NCI-H1048 (cell line): ENCODE measurements at regions not wholly inside any gene's neighbourhood (a gene's known extent, or its start where the extent isn't known, plus 50 kb on each side); places are given as distances from the start of the nearest gene placed in this dataset.

Source experiments
- DNase-seq: peaks from one replicate; lab custom pipeline; 2025; lab: John Stamatoyannopoulos, UW

DNA sequence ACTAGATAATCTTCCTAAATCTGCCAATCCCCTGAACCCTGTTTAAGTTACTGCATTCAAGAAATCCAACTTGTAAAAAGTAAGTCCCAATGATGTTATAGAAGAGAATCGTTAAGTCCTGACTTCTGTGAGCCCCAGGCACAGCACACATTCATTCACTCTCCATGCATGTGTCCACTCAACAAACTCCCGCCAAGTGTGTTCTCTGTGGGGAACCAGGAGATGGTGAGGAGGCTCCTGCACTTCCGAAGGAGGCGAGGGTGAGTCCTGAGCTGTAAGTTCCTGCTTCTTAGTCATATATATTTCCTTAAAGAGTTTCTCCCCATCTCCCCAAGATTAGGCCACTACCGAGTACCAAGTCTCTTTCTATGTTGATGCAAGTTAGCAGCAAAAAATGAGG, 635.0 kb upstream of the ID2 start:
- DNase-seq: no peak

DNA sequence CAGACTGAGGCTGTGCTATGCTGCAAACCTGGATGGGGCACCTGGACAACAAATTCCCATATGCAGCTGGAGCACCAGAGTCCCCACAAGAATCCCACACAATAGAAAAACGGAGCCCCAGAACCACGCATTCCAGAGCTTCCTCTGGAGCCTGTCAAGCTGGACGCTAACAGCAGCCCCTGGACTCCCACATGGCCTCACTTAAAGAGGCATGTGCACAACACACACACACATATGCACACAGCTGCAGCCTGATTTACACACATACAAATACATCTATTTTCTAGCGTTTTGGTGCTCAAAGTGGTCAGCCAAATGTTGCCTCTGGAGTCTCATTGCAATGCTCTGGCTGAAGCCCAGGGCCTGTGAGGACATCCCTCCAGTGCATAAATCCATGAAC, 632.7 kb upstream of the ID2 start:
- no peak for DNase-seq

DNA sequence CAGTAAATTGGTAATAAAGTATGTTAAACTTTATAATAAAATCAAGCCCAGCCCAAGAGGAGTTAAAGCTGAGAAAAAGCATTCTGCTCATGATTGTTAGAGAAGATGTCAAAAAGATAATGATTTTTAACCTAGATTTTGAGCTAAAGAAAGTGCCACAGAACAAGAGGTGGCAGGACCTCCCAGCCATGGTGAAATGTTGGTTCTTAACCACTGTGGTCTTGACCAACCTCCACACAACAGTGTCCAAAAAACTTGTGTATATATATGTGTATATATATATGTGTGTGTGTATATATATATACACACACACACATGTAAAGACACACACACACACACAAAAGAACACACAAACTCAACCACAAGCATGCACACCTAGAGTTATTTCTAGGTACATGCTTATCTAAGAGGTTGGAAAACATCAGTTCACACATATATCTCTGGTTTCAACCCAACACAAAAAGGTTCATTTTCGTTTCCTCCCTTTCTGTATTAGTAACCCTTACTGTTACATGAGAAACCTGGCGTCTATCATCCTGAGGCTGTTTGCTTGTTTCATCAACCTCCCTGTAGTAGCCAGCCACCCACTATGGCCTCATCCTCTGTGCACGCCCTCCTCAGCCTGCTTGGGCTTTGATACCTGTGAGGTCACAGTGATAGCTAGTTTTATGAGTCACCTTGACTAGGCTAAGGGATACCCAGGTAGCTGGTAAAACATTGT, 631.8 kb upstream of the ID2 start:
- DNase-seq: no peak

GRCh38 chr2:8053216-8053615, 628.6 kb upstream of the ID2 start:
- DNase-seq: no peak

DNA sequence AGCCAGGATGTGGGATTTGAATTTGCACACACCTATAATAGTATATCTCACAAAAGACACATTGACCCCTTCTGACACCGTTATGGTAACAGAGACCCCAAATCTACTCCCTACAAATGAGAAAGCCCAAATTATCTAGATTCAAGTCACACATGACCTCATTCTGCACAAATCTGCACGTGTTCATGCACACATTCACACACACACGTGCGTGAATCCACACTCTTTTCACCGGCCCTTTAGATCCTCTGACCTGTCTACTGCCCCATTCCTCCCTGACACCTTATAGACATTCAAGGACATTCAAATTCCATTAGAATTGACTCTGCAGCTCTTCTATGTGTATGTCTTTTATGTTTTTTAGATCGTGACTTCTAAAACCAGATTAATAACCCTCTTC, 627.8 kb upstream of the ID2 start:
- DNase-seq: no peak

GRCh38 chr2:8058652-8059051, 623.2 kb upstream of the ID2 start:
- no peak for DNase-seq

- no peak for DNase-seq
Measured at GRCh38 chr2:8059255-8059654, 622.6 kb upstream of the ID2 start.

GRCh38 chr2:8059794-8060193, 622.1 kb upstream of the ID2 start:
- no peak for DNase-seq

- no peak for DNase-seq
Measured at GRCh38 chr2:8061219-8061618, 620.6 kb upstream of the ID2 start.

DNA sequence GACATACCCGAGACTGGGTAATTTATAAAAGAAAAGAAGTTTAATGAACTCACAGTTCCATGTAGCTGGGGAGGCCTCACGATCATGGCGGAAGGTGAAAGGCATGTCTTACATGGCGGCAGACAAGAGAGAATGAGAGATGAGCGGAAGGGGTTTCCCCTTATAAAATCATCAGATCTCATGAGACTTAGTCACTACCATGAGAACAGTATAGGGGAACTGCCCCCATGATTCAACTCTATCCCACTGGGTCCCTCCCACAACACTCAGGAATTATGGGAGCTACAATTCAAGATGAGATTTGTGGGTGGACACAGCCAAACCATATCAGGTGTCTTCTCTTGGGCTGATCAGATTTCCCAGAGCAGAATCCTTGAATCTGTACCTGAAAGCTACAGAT, 617.3 kb upstream of the ID2 start:
- DNase-seq: no peak

- no peak for DNase-seq
Measured at GRCh38 chr2:8065191-8065590, 616.7 kb upstream of the ID2 start.

- no peak for DNase-seq
Measured at GRCh38 chr2:8067784-8068336, 614.0 kb upstream of the ID2 start.

GRCh38 chr2:8072907-8073306, 608.9 kb upstream of the ID2 start:
- DNase-seq: no peak

DNA sequence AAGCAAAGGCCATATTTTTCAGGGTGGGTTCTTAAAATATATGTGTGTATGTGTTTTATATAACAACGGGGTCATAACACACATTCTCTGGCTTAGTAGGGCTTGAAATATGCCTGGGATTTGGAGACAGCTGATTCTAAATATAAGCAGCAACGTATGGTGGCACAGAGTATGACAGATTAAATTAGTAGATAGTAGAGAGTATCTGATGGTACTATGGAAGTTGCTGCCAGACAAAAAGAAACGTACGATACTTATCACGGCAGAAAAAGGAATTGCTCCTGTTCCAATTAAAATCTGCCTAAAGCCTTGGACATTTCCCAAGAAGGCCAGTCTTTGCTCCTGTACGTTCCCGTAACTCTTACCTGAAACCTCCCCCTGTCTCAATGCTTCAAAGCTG, 607.9 kb upstream of the ID2 start:
- DNase-seq: no peak

- DNase-seq: no peak
Measured at GRCh38 chr2:8076448-8077342, 605.2 kb upstream of the ID2 start.

- DNase-seq: no peak
Measured at GRCh38 chr2:8078705-8079104, 603.2 kb upstream of the ID2 start.

DNA sequence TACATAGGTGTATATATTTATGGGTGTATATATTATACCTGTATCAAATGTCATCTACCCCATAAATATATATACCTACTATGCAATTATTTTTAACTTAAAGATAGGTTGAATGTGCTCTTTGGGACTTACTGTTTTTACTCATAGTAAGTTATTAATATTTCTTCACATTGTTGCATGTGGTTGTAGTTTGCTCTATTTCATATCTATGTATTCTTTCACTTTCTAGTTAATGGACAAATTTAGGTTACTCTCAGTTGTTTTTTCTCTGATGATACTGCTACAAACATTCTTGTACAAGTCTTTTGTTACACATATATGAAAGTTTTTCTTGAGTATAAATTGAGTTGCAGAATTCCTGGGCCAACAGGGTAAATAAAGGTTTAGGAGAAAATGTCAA, 601.8 kb upstream of the ID2 start:
- no peak for DNase-seq

- no peak for DNase-seq
Measured at GRCh38 chr2:8081130-8081529, 600.7 kb upstream of the ID2 start.

- DNase-seq: no peak
Measured at GRCh38 chr2:8082840-8083239, 599.0 kb upstream of the ID2 start.

DNA sequence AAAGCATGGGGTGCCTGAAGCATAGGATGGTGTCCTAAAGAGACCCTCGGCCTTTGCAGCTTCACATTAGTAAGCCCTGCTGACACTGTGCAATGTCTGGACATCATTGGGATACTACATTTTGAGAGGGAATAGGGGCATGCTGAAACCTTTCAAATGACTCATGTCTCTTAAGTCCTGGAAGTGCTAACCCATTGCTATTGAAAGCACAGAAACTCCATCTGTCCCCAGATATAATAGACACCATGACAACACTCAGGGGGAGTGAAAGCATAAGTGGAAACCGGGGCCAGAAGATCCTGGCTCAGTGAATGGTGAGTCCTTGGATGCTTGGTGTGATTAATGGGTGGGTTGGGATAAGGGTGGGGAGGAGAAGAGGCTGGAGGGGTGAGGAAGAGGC, 595.5 kb upstream of the ID2 start:
- DNase-seq: no peak

- no peak for DNase-seq
Measured at GRCh38 chr2:8086796-8087479, 594.9 kb upstream of the ID2 start.

DNA sequence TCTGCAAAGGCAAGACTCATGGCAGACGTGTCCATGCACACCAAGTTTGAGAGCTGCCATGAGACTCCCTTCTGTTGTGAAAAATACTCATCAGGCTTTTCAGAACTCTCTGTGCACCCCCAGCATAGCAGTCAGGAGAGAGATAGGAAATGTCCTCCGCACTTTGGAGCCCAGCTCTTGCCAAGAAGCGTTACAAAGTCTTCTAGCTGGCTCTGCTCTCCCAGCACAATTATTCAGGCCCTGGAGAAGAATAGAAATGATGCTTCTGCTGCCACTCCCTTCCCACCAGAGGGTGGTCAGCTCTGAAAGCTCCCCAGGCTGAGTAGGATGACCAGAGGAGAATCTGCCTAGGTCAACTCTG, 594.4 kb upstream of the ID2 start:
- no peak for DNase-seq

DNA sequence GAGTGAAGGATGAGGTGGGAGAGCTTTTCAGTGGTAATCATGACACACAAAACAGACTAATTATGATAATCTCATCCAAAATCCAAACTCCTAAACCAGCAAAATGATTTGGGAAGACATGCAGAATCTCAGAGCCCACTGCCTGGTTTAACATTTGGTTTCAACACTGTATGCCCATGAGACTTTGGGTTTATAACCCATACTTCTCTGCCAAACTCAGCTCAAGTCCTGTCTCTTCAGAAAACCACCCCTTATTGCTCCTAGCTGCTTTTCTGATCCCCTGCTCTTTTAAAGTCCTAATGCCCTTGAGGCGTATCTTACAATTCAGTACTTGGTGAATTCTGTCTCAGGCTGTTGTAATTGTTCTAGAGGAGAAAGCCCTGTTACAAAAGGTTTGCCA, 593.0 kb upstream of the ID2 start:
- DNase-seq: no peak
